ENCODE measurements at regions not wholly inside any gene's neighbourhood (a gene's known extent, or its start where the extent isn't known, plus 50 kb on each side); places are given as distances from the start of the nearest gene placed in this dataset.

DNA sequence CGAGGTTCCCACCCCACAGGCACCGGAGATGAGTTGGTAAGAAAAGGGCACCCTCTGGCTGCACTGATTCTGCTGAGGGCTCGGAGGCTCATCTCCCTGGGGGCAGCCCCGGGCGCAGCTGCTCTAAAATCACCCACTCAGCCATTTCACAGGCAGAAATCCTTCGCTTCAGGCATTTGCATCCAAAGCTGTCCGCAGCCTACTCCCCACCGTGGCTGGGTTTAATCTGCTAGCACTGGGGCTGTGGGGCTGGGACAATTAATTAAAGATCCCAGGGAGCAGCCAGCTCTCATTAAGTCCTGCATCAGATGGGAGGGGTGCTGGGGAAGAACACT lies 104.3 kb upstream of the PRR20G start:
- no peaks in the 10 kb centered on the region for H3K36me3 ChIP-seq

DNA sequence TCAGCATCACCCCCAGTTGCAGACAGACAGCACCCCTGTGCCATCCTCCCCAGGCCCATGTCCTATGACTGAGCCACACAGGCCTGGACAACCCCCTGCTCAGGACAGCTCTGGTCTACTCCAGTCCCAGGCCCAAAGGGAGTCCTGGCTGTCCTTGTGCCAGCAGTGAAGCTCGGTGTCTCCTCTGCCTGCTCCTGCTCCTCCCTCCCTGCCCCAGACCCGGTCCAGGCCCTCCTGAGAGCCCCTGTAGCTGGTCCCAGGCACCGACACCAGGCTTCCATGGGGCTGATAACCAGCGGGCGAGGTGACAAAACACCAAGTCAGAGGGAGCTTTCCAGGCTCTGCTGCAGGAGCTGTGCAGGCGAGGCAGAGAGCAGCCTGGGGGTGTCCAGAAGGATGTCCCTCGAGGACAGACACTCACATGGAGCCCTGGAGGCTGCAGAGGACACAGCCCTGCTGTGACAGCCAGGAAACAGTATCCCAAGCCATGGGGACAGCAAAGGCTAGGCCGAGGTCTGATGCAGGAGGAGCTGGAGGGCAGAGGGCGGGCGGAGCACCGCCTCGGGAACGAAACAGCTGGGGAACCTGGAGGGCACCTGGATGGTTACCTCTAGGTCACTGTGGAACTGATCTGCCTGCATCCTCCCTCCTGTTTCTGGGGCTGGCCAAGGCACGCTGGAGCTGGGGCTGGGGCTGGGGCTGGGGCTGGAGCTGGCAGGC lies 103.8 kb upstream of the PRR20G start:
- DNase-seq, result no peak
- Histone ChIP-seq H3K9me3 (ENCODE audit: severe bottlenecking) (no peaks in the 10 kb centered on the region), H3K36me3 (no peaks in the 10 kb centered on the region), H3K27me3 (ENCODE audit: insufficient read depth, low read depth, severe bottlenecking) (no peaks in the 10 kb centered on the region), H3K4me3 (ENCODE audit: low read depth, low read length) (no peak overlapping the region), H3K27ac (no peak overlapping the region; the same call in 1 of the 2 replicates)
- TF ChIP-seq, protein P1, sequence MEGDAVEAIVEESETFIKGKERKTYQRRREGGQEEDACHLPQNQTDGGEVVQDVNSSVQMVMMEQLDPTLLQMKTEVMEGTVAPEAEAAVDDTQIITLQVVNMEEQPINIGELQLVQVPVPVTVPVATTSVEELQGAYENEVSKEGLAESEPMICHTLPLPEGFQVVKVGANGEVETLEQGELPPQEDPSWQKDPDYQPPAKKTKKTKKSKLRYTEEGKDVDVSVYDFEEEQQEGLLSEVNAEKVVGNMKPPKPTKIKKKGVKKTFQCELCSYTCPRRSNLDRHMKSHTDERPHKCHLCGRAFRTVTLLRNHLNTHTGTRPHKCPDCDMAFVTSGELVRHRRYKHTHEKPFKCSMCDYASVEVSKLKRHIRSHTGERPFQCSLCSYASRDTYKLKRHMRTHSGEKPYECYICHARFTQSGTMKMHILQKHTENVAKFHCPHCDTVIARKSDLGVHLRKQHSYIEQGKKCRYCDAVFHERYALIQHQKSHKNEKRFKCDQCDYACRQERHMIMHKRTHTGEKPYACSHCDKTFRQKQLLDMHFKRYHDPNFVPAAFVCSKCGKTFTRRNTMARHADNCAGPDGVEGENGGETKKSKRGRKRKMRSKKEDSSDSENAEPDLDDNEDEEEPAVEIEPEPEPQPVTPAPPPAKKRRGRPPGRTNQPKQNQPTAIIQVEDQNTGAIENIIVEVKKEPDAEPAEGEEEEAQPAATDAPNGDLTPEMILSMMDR (IDR thresholded peaks at IDR 0.05; ENCODE audit: low read depth, low read length), result no peak

More for the DNA sequence above, 104.3 kb upstream of the PRR20G start:
- peak; percentile 61 for DNase-seq
- Histone ChIP-seq H3K9me3 (ENCODE audit: severe bottlenecking) (no peaks in the 10 kb centered on the region), H3K4me3 (ENCODE audit: low read depth, low read length) (peak overlapping the region; percentile 24), H3K27ac (no peak overlapping the region), H3K27me3 (ENCODE audit: insufficient read depth, low read depth, severe bottlenecking) (no peaks in the 10 kb centered on the region)
- TF ChIP-seq, protein P1 (IDR thresholded peaks at IDR 0.05; ENCODE audit: low read depth, low read length), result no peak

- no peaks in the 10 kb centered on the region for H3K36me3 ChIP-seq
Measured at GRCh38 chr3:127390365-127391025, 102.6 kb upstream of the PRR20G start.

GRCh38 chr3:127389913-127390312 lies 102.1 kb upstream of the PRR20G start:
- DNase-seq, result no peak
- Histone ChIP-seq H3K36me3 (no peaks in the 10 kb centered on the region), H3K9me3 (ENCODE audit: severe bottlenecking) (no peaks in the 10 kb centered on the region), H3K27ac (no peak overlapping the region), H3K4me3 (ENCODE audit: low read depth, low read length) (no peak overlapping the region), H3K27me3 (ENCODE audit: insufficient read depth, low read depth, severe bottlenecking) (no peaks in the 10 kb centered on the region)
- TF ChIP-seq, protein P1 (IDR thresholded peaks at IDR 0.05; ENCODE audit: low read depth, low read length), result no peak

More at GRCh38 chr3:127390365-127391025, 102.6 kb upstream of the PRR20G start:
- H3K4me3 ChIP-seq (ENCODE audit: low read depth, low read length), result no peak overlapping the region
- no peak overlapping the region for H3K27ac ChIP-seq
- no peak for DNase-seq
- no peaks in the 10 kb centered on the region for H3K27me3 ChIP-seq (ENCODE audit: insufficient read depth, low read depth, severe bottlenecking)
- no peaks in the 10 kb centered on the region for H3K9me3 ChIP-seq (ENCODE audit: severe bottlenecking)
- TF ChIP-seq, protein P1 (IDR thresholded peaks at IDR 0.05; ENCODE audit: low read depth, low read length), result no peak

- Histone ChIP-seq H3K9me3 (ENCODE audit: severe bottlenecking) (no peaks in the 10 kb centered on the region), H3K4me3 (ENCODE audit: low read depth, low read length) (no peak overlapping the region), H3K36me3 (no peaks in the 10 kb centered on the region), H3K27me3 (ENCODE audit: insufficient read depth, low read depth, severe bottlenecking) (no peaks in the 10 kb centered on the region), H3K27ac (no peak overlapping the region)
- TF ChIP-seq, protein P1 (IDR thresholded peaks at IDR 0.05; ENCODE audit: low read depth, low read length), result no peak
- DNase-seq, result no peak
Measured at GRCh38 chr3:127389420-127389819, 101.6 kb upstream of the PRR20G start.
